SKM-1 (cell line): ENCODE measurements at regions not wholly inside any gene's neighbourhood (a gene's known extent, or its start where the extent isn't known, plus 50 kb on each side); places are given as distances from the start of the nearest gene placed in this dataset.

Experiments used
- DNase-seq: peaks from one replicate; lab custom pipeline; 2025; ENCODE audit not compliant: unreplicated experiment; lab: John Stamatoyannopoulos, UW

DNA sequence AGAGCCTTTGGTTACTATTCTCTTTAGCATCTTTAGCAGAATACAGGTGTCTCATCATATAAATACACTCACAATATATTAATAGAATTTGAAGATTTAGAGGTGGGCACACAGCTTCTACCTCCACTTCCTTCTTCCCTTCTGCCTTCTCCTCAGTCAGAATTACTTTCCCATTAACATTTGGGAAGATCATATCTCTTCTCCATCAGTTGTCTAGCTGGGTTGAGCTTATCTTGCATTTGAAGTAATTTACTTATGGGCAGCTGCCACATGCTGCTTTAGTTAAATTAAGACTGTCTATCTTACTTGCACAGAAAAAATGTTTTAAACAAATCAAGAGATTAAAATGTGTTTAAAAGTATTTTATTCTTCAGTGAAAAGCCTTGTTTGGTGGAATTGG, 110.1 kb upstream of the ASIC2 start:
- DNase-seq: no peak

DNA sequence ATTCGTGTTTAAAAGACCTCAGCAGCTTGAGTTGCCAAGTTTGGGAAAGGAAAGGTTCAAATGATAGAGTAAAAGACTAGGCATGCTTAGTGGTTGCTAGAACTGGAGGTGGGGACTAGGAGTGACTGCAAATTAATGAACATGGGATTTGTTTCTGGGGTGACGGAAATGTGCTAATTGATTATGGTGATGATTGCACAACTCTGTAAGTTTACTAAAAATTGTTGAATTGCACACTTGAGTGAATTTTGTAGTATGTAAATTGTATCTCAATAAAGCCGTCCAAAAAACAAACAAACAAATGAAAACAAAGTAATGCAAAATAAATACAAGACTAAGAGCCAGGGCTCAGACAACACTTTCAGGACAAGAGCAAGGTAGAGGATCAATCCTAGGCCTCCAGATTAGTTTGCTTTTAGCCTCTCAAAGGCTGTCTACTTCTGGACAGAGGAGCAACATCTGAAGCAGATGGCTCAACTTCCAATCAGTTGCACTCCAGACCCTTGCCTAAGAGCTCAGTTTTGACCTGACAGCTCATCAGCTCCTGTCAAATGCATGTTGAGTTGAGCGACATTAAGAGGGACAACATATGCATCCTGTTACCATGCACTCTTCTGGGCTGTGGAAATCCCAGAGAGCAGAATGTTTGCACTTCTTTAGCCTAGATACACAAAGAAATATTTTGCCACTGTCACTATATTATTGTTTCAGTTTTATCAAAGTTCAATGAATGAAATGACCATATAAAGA, 111.2 kb upstream of the ASIC2 start:
- DNase-seq: no peak

GRCh38 chr17:33416131-33416530, 123.0 kb upstream of the ASIC2 start:
- DNase-seq: no peak

DNA sequence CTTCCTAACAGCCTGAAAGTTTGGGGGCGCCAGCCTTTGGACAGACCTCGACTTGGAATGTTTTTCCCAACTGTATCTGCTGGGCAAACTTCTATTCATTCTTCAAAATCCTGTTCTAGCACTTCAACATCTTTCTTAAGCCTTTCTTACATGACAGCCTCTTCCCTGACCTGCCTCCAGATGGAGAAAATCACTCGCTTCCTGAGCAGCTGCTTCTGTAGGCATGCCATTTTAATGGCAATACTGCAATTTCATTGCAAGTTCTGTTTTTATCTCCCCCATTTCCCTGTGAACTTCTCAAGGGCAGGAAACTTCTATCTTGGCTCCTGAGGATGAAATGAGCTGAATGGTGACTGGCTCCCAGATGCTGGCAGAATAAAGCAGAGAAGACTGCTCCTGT, 128.8 kb upstream of the ASIC2 start:
- no peak for DNase-seq

DNA sequence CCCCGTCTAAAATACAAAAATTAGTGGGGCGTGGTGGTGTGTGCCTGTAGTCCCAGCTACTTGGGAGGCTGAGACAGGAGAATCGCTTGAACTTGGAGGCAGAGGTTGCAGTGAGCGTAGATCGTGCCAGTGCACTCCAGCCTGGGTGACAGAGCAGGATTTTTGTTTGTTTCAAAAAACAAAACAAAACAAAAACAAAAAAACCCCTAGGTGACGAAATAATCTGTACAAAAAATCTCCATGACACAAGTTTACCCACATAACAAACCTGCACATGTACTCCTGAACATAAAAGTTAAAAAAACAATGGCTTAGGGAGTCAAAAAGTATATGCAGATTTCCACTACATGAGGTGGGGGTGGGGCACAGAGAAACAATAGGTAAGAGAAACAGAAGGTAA, 140.5 kb upstream of the ASIC2 start:
- no peak for DNase-seq

GRCh38 chr17:33434841-33435240, 141.7 kb upstream of the ASIC2 start:
- no peak for DNase-seq

DNA sequence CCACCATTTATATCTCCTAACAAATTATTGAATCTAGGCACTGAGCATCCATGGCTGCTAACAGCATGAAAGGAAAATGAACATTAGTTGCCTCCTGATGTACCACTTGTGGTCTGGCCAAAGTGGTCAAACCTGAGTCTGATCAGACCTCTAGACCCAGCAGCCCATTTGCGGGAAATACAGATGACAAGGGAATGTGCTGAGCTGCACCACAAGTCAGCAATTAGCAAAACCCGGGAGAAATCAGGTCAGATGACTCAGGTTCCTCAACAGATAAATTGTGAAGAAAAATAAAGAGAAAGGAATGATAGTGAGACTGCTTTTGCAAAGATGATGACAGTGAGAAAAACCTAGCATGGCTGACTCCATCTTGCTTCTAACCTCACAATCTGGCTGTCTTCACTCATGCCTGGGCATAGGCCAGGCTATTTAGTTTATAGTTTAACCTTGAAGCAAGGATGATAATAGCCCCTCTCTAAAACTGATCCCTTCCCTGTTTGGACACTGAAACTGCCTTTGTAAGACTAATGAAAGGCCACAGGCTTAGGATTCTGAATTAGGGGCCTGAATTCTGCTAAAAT, 142.7 kb upstream of the ASIC2 start:
- DNase-seq: no peak

DNA sequence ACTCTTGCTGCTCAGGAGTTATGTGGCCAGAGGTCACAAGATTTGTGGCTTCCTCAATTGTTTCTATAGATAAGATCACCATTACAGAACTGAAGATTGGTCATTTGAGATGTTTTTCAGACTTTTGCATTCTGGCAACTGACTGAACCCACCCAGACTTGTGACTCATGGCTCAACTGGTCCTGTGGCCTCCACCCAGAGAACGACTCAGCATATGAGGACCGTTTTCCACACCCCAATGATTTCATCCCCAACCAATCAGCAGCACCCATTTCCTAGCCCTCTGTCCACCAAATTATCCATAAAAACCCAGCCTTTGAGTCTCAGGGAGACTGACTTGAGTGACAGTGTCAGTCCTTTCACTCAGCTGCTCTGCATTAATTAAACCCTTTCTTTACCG, 143.2 kb upstream of the ASIC2 start:
- DNase-seq: no peak

GRCh38 chr17:33438139-33438538, 145.0 kb upstream of the ASIC2 start:
- DNase-seq: no peak

GRCh38 chr17:33438578-33438977, 145.5 kb upstream of the ASIC2 start:
- no peak for DNase-seq

- no peak for DNase-seq
Observed at GRCh38 chr17:33442320-33442719, 149.2 kb upstream of the ASIC2 start.

GRCh38 chr17:33444731-33445130, 151.6 kb upstream of the ASIC2 start:
- DNase-seq: no peak

- DNase-seq: no peak
Observed at GRCh38 chr17:33447090-33447489, 154.0 kb upstream of the ASIC2 start.

- DNase-seq: no peak
Observed at GRCh38 chr17:33451221-33451620, 158.1 kb upstream of the ASIC2 start.

- DNase-seq: no peak
Observed at GRCh38 chr17:33457477-33457876, 164.4 kb upstream of the ASIC2 start.

GRCh38 chr17:33459078-33459940, 166.2 kb upstream of the ASIC2 start:
- DNase-seq: no peak

DNA sequence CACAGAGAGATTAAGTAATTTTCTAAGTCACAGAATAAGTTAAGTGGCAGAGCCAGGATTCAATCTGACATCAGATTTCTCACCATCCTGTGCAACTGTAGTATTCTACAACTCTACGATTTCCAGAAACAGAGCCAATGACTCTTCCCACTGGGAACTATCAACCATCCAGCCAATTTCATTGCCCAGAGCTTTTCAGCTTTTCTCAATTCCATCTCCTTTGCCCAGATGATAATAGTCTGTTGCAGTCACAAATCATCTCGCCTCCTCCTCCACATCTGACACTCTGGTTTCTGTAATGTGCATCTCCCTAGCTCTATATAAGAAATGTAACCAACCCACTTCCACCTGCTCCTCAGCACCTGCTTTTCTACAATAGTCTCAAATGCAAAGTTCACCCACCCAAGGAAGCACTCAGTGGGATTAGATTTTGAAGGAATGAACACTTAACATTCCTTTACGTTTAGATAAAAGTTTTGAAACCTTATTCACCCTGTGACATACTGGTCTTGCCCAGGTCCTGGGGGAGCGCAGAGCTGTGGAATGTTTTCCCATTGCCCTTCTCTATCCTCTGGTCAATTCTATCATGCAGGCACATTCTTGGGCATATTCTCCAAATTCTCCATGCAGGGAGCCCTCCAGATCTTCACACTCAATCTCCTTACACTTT, 167.8 kb upstream of the ASIC2 start:
- DNase-seq: no peak

DNA sequence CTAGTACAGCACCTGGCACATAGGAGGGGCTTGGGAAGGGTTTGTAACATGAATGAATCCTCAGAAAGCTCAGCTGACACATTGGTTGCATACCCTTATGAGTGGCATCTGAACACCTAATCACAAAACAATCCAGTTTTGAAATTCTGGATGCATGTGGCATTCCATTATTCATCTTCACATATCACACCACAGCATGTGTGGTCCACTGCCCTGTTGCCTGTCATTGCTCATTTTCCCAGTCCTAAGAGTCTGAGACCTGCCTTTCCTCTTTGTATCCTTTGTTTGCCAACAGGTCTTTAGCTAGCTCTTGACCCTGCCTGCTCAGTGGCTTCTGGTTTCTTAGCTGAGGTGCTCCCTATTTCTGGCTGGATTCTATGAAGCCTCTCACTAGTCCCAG, 170.8 kb upstream of the ASIC2 start:
- no peak for DNase-seq

GRCh38 chr17:33464669-33465280, 171.7 kb upstream of the ASIC2 start:
- DNase-seq: no peak

GRCh38 chr17:33469421-33469820, 176.3 kb upstream of the ASIC2 start:
- no peak for DNase-seq

DNA sequence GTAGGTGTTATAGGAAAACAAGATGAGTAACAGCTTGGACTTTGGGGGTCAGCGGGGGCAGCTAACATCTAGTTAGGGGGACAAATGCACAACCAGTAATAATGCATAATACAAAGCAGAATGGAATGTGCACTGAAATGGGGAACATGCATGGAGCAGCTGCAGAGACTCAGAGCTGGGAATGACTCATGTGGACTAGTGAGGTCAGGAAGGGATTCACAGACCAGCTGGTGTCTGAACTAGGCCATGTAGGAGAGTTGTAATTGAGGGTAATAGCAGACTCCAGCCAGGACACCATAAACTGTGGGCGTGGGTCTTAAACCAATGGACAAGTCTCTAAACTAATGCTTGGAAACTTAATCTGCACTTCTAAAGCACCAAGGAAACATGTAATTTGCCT, 176.8 kb upstream of the ASIC2 start:
- no peak for DNase-seq
